Mesenchymal stem cell (in vitro differentiated cells and primary cell): ENCODE measurements at regions not wholly inside any gene's neighbourhood (a gene's known extent, or its start where the extent isn't known, plus 50 kb on each side); places are given as distances from the start of the nearest gene placed in this dataset.

Source experiments
- DNase-seq: peaks from one replicate; pipeline ENCODE4 v3.0.0-alpha.2; 2013
- H2AFZ ChIP-seq: one replicate; pipeline ENCODE4 v1.6.1; 2013; ENCODE audit warnings: low read depth, mild to moderate bottlenecking, control low read depth, inconsistent platforms, low read length, moderate library complexity
- H2AK5ac ChIP-seq: 2 replicates; pipeline ENCODE4 v1.6.1; 2013; ENCODE audit warnings: low read length, moderate library complexity, mild to moderate bottlenecking, inconsistent platforms; ENCODE audit not compliant: severe bottlenecking
- H2BK120ac ChIP-seq: one replicate; pipeline ENCODE4 v1.6.1; 2013; ENCODE audit warnings: low read depth, mild to moderate bottlenecking, inconsistent platforms, low read length, moderate library complexity
- H2BK12ac ChIP-seq, 2 experiments: one replicate each; pipeline ENCODE4 v1.6.1; 2013; ENCODE audit warnings: inconsistent platforms in 2 of 2, low read length in 2 of 2, mild to moderate bottlenecking in 2 of 2, moderate library complexity in 2 of 2, control low read depth in 1 of 2
- H2BK15ac ChIP-seq: one replicate; pipeline ENCODE4 v1.6.1; 2013; ENCODE audit warnings: mild to moderate bottlenecking, low read depth, inconsistent platforms; ENCODE audit not compliant: poor library complexity, severe bottlenecking
- H2BK5ac ChIP-seq: 2 replicates; pipeline ENCODE4 v1.6.1; 2013; ENCODE audit warnings: low read depth, mild to moderate bottlenecking, low read length, control low read depth, inconsistent platforms; ENCODE audit not compliant: poor library complexity, severe bottlenecking
- H3K14ac ChIP-seq, 2 experiments: one replicate each; pipeline ENCODE4 v1.6.1; 2013; ENCODE audit warnings: inconsistent platforms in 2 of 2, low read length in 2 of 2, control low read depth in 1 of 2, mild to moderate bottlenecking in 1 of 2, moderate library complexity in 1 of 2
- H3K18ac ChIP-seq, 2 experiments: one replicate each; pipeline ENCODE4 v1.6.1; 2013; ENCODE audit warnings: inconsistent platforms in 2 of 2, low read length in 2 of 2, control low read depth in 1 of 2, low read depth in 1 of 2, mild to moderate bottlenecking in 1 of 2
- H3K23ac ChIP-seq, 2 experiments: one replicate each; pipeline ENCODE4 v1.6.1; 2013; ENCODE audit warnings: inconsistent platforms in 2 of 2, low read length in 2 of 2, mild to moderate bottlenecking in 2 of 2, moderate library complexity in 2 of 2, control low read depth in 1 of 2
- H3K27ac ChIP-seq: 2 replicates; pipeline ENCODE4 v1.5.1; 2013; ENCODE audit warnings: mild to moderate bottlenecking, moderate library complexity, low read length, control low read depth, inconsistent platforms; ENCODE audit not compliant: poor library complexity, severe bottlenecking
- H3K27me3 ChIP-seq, 2 experiments: 2 replicates each; pipeline versions ENCODE4 v1.6.1 to v1.7.0; 2013; ENCODE audit warnings: low read length in 2 of 2, mild to moderate bottlenecking in 2 of 2, moderate library complexity in 2 of 2, control low read depth in 1 of 2, inconsistent platforms in 1 of 2; ENCODE audit not compliant: control insufficient read depth in 1 of 2, insufficient read depth in 1 of 2
- H3K36me3 ChIP-seq, 2 experiments: 2 replicates each; pipeline versions ENCODE4 v1.6.1 to v1.7.0; 2013; ENCODE audit warnings: low read length in 2 of 2, control low read depth in 1 of 2, inconsistent platforms in 1 of 2, low read depth in 1 of 2, mild to moderate bottlenecking in 1 of 2; ENCODE audit not compliant: insufficient read depth in 2 of 2, control insufficient read depth in 1 of 2
- H3K4ac ChIP-seq, 2 experiments: one replicate each; pipeline ENCODE4 v1.6.1; 2013; ENCODE audit warnings: inconsistent platforms in 2 of 2, low read length in 2 of 2, mild to moderate bottlenecking in 2 of 2, moderate library complexity in 2 of 2, control low read depth in 1 of 2, low read depth in 1 of 2
- H3K4me1 ChIP-seq: 2 replicates; pipeline ENCODE4 v1.6.1; 2013; ENCODE audit warnings: low read depth, low read length, control low read depth; ENCODE audit not compliant: control insufficient read depth, insufficient read depth
- H3K4me2 ChIP-seq: 2 replicates; pipeline ENCODE4 v1.6.1; 2013; ENCODE audit warnings: low read length, mild to moderate bottlenecking, inconsistent platforms; ENCODE audit not compliant: poor library complexity, severe bottlenecking
- H3K4me3 ChIP-seq, 2 experiments: 2 replicates each; pipeline versions ENCODE4 v1.5.1 to v1.7.0; 2013; ENCODE audit warnings: low read length in 2 of 2, mild to moderate bottlenecking in 2 of 2, control low read depth in 1 of 2, low read depth in 1 of 2; ENCODE audit not compliant: insufficient read depth in 1 of 2
- H3K79me1 ChIP-seq: replicated peaks from 2 replicates; pipeline ENCODE4 v1.6.1; 2013; ENCODE audit warnings: mild to moderate bottlenecking, control low read depth, low read length, inconsistent platforms; ENCODE audit not compliant: poor library complexity, severe bottlenecking
- H3K9ac ChIP-seq: 2 replicates; pipeline ENCODE4 v1.7.0; 2013; ENCODE audit warnings: mild to moderate bottlenecking, low read length, moderate library complexity
- H3K9me3 ChIP-seq: 2 replicates; pipeline ENCODE4 v1.7.0; 2013; ENCODE audit warnings: mild to moderate bottlenecking, low read length; ENCODE audit not compliant: control insufficient read depth
- H4K8ac ChIP-seq: one replicate; pipeline ENCODE4 v1.6.1; 2013; ENCODE audit warnings: inconsistent platforms, mild to moderate bottlenecking, low read length, moderate library complexity
- H4K91ac ChIP-seq: one replicate; pipeline ENCODE4 v1.6.1; 2013; ENCODE audit warnings: mild to moderate bottlenecking, low read length, inconsistent platforms
- WGBS: methylation state at CpG from one replicate; pipeline ENCODE4 v1.1.7; 2013; ENCODE audit warnings: mixed read lengths; 5-methylcytosine and 5-hydroxymethylcytosine counted together

GRCh38 chr1:239539812-239540211 lies 153.4 kb downstream of the CHRM3 start:
- no peak overlapping the region for H3K14ac ChIP-seq
- no peaks in the 10 kb centered on the region for H3K36me3 ChIP-seq
- no peak overlapping the region for H3K27ac ChIP-seq
- H4K91ac ChIP-seq, result no peak overlapping the region
- H3K4ac ChIP-seq, result no peak overlapping the region
- no peak overlapping the region for H3K18ac ChIP-seq
- no peaks in the 10 kb centered on the region for H3K9me3 ChIP-seq
- H3K4me1 ChIP-seq, result no peaks in the 10 kb centered on the region
- no peak overlapping the region for H2BK5ac ChIP-seq
- H3K23ac ChIP-seq, result no peak overlapping the region
- H3K4me2 ChIP-seq, result no peak overlapping the region
- no peak overlapping the region for H2BK120ac ChIP-seq
- no peak overlapping the region for H3K4me3 ChIP-seq
- no peak overlapping the region for H2BK12ac ChIP-seq
- H3K27me3 ChIP-seq, result no peaks in the 10 kb centered on the region
- no peak overlapping the region for H3K9ac ChIP-seq
- no peak overlapping the region for H2AFZ ChIP-seq
- no peak overlapping the region for H2AK5ac ChIP-seq
- no peak for DNase-seq
- H2BK15ac ChIP-seq, result no peak overlapping the region
- WGBS, result 85% methylated on average over 2 of the region's 4 CpGs
- no peak overlapping the region for H4K8ac ChIP-seq
- H3K79me1 ChIP-seq, result no peaks in the 10 kb centered on the region

DNA sequence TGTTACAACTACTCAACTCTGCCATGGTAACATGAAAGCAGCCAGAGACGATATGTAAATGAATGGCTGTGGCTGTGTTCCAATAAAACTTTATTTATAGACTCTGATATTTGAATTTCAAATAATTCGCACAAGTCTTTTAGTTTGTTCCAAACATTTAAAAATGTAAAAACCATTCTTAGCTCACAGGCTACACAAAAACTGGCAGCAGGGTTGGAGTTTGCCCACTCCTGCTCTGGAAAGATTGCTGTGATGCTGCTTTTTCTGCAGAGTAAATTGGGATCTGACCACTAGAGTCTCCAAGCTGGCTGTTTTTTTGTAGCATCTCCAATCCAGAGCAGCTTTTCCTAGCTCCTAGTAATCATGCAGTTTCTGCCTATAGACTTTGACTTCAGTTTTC lies 157.5 kb downstream of the CHRM3 start:
- Histone ChIP-seq H3K27me3 (no peaks in the 10 kb centered on the region), H3K23ac (no peak overlapping the region), H3K36me3 (no peaks in the 10 kb centered on the region), H4K8ac (no peak overlapping the region), H3K4me3 (no peak overlapping the region), H2BK120ac (no peak overlapping the region), H3K79me1 (no peaks in the 10 kb centered on the region), H3K4me1 (no peaks in the 10 kb centered on the region), H2BK15ac (no peak overlapping the region), H3K9ac (no peak overlapping the region), H3K4ac (no peak overlapping the region), H2AFZ (no peak overlapping the region), H4K91ac (no peak overlapping the region), H3K27ac (no peak overlapping the region), H2BK12ac (no peak overlapping the region), H2BK5ac (no peak overlapping the region), H2AK5ac (no peak overlapping the region), H3K18ac (no peak overlapping the region), H3K9me3 (no peaks in the 10 kb centered on the region), H3K4me2 (no peak overlapping the region), H3K14ac (no peak overlapping the region)
- no peak for DNase-seq
- WGBS, result 100% methylated on average over 1 of the region's 2 CpGs

DNA sequence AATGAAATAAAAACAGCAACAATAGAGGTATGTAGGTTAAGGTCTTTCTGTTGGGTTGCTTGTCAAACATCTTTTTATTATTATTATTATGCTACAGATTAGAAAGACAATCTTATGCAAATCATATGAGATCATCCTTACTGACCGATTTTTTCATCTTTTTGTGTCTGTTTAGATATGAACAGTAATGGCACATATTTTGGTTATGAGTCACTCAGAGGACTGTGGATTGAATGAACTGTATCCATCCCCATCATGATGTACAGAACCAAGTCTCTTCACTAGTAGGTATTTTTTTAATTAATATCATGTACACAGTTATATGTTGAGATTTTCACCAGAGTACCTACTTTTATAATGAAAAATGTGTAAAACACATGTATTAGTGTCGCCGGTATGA lies 159.1 kb downstream of the CHRM3 start:
- Histone ChIP-seq H4K91ac (no peak overlapping the region), H3K27ac (no peak overlapping the region), H2BK120ac (no peak overlapping the region), H2BK15ac (no peak overlapping the region), H3K14ac (no peak overlapping the region), H3K27me3 (no peaks in the 10 kb centered on the region), H3K4me1 (no peaks in the 10 kb centered on the region), H3K4me3 (no peak overlapping the region), H2AFZ (no peak overlapping the region), H2AK5ac (no peak overlapping the region), H3K18ac (no peak overlapping the region), H3K9ac (no peak overlapping the region), H3K4ac (no peak overlapping the region), H3K36me3 (no peaks in the 10 kb centered on the region), H3K23ac (no peak overlapping the region), H2BK12ac (no peak overlapping the region), H2BK5ac (no peak overlapping the region), H3K79me1 (no peaks in the 10 kb centered on the region), H3K9me3 (no peaks in the 10 kb centered on the region), H4K8ac (no peak overlapping the region), H3K4me2 (no peak overlapping the region)
- no peak for DNase-seq
- WGBS, result no CpG with 5 or more reads among the region's 3 CpGs

DNA sequence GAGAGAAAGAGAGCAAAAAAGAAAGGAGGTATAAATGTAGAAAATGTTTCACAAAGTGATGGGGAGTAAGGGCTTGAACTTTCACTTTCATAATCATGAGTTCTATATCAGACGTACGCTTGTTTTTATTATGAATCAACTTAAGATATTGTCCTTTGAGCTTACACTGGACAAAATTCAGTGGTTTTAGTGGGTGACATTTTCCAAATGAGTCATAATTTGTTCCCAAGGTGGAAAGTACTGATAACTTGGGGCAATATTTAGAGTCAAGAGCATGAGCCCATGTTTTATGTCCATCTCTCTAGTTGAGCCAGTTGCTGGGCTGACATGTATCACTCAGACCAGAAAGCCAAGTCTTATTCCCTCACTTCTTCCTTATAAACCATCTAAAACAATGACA lies 161.6 kb downstream of the CHRM3 start:
- no peaks in the 10 kb centered on the region for H3K36me3 ChIP-seq
- no peak overlapping the region for H2BK120ac ChIP-seq
- no peak overlapping the region for H3K14ac ChIP-seq
- H3K9me3 ChIP-seq, result no peaks in the 10 kb centered on the region
- no peak overlapping the region for H3K4ac ChIP-seq
- H2AK5ac ChIP-seq, result no peak overlapping the region
- H3K27me3 ChIP-seq, result no peaks in the 10 kb centered on the region
- H3K27ac ChIP-seq, result no peak overlapping the region
- no peak overlapping the region for H2BK5ac ChIP-seq
- H3K18ac ChIP-seq, result no peak overlapping the region
- no peak overlapping the region for H2AFZ ChIP-seq
- 100% methylated on average over 2 of the region's 2 CpGs for WGBS
- no peaks in the 10 kb centered on the region for H3K79me1 ChIP-seq
- no peak overlapping the region for H3K4me2 ChIP-seq
- no peak overlapping the region for H3K4me3 ChIP-seq
- no peak overlapping the region for H4K8ac ChIP-seq
- DNase-seq, result no peak
- H3K9ac ChIP-seq, result no peak overlapping the region
- H2BK15ac ChIP-seq, result no peak overlapping the region
- H3K4me1 ChIP-seq, result no peaks in the 10 kb centered on the region
- no peak overlapping the region for H2BK12ac ChIP-seq
- no peak overlapping the region for H3K23ac ChIP-seq
- H4K91ac ChIP-seq, result no peak overlapping the region
